OCI-LY1 (cell line): ENCODE measurements at regions not wholly inside any gene's neighbourhood (a gene's known extent, or its start where the extent isn't known, plus 50 kb on each side); places are given as distances from the start of the nearest gene placed in this dataset.
"Not testable (repeated sequence)": the region's sequence is repeated elsewhere in the genome, so short reads cannot be mapped to it uniquely, and the experiment has no call there.

Source experiments
- CTCF ChIP-seq: fragments of 200-600 bp; sonication (generic), shearing (Covaris generic); IDR thresholded peaks from 2 replicates; pipeline ENCODE4 v1.5.1; 2017; ENCODE audit warnings: mild to moderate bottlenecking, antibody characterized with exemption, low read length, moderate library complexity, mixed read lengths
- EZH2 ChIP-seq: fragments of 200-600 bp; sonication (generic), shearing (Covaris generic); IDR thresholded peaks from 2 replicates; pipeline ENCODE4 v1.8.0; 2017; ENCODE audit warnings: borderline replicate concordance, mixed run types, mild to moderate bottlenecking, antibody characterized with exemption, low read length, moderate library complexity, mixed read lengths

DNA sequence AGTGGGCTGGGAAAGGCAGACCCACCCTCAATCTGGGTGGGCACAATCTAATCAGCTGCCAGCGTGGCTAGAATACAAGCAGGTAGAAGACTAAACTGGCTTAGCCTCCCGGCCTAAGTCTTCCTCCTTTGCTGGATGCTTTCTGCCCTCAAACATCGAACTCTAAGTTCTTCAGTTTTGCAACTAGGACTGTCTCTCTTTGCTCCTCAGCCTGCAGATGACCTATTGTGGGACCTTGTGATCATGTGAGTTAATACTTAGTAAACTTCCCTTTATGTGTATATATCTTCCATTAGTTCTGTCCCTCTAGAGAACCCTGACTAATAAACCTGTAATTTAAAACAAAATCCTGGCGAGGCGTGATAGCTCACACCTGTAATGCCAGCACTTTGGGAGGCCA is 51.8 kb upstream of the SLC39A8 start:
- TF ChIP-seq CTCF, EZH2: not testable (repeated sequence)
